NCI-H128 (cell line): ENCODE measurements at regions not wholly inside any gene's neighbourhood (a gene's known extent, or its start where the extent isn't known, plus 50 kb on each side); places are given as distances from the start of the nearest gene placed in this dataset.
"Not testable (repeated sequence)": the region's sequence is repeated elsewhere in the genome, so short reads cannot be mapped to it uniquely, and the experiment has no call there.

ENCODE experiments used
- DNase-seq: peaks from one replicate; lab custom pipeline; 2025; ENCODE audit not compliant: unreplicated experiment; lab: John Stamatoyannopoulos, UW

- DNase-seq, result no peak
Measured at GRCh38 chr11:110347660-110348059, 51.2 kb upstream of the RDX start.

- DNase-seq, result no peak
Measured at GRCh38 chr11:110349138-110349996, 53.0 kb upstream of the RDX start.

GRCh38 chr11:110349997-110350383, 53.6 kb upstream of the RDX start:
- not testable (repeated sequence) for DNase-seq

- no peak for DNase-seq
Measured at GRCh38 chr11:110355011-110355744, 58.8 kb upstream of the RDX start.

- no peak for DNase-seq
Measured at GRCh38 chr11:110356762-110357671, 60.6 kb upstream of the RDX start.

- no peak for DNase-seq
Measured at GRCh38 chr11:110358336-110358735, 61.9 kb upstream of the RDX start.

GRCh38 chr11:110360781-110361408, 64.5 kb upstream of the RDX start:
- DNase-seq, result not testable (repeated sequence)

- no peak for DNase-seq
Measured at GRCh38 chr11:110362971-110363509, 66.6 kb upstream of the RDX start.

GRCh38 chr11:110366291-110366690, 63.5 kb upstream of the FDX1 start:
- peak; percentile 6 for DNase-seq

- DNase-seq, result no peak
Measured at GRCh38 chr11:110367571-110367970, 62.2 kb upstream of the FDX1 start.

GRCh38 chr11:110371084-110371483, 58.7 kb upstream of the FDX1 start:
- no peak for DNase-seq

- no peak for DNase-seq
Measured at GRCh38 chr11:110373051-110373702, 56.6 kb upstream of the FDX1 start.

GRCh38 chr11:110374921-110375320, 54.8 kb upstream of the FDX1 start:
- DNase-seq, result no peak

- no peak for DNase-seq
Measured at GRCh38 chr11:110375351-110375750, 54.4 kb upstream of the FDX1 start.

- no peak for DNase-seq
Measured at GRCh38 chr11:110376021-110376420, 53.7 kb upstream of the FDX1 start.

GRCh38 chr11:110376711-110377324, 52.9 kb upstream of the FDX1 start:
- peak; percentile 84 for DNase-seq

GRCh38 chr11:110377434-110377833, 52.3 kb upstream of the FDX1 start:
- no peak for DNase-seq

GRCh38 chr11:110379261-110379660, 50.5 kb upstream of the FDX1 start:
- no peak for DNase-seq

GRCh38 chr11:110379936-110380335, 49.8 kb upstream of the FDX1 start:
- no peak for DNase-seq
